Activated CD8-positive, alpha-beta memory T cell treated with anti-CD3 and anti-CD28 coated beads for 48 hours (primary cell): ENCODE measurements at regions not wholly inside any gene's neighbourhood (a gene's known extent, or its start where the extent isn't known, plus 50 kb on each side); places are given as distances from the start of the nearest gene placed in this dataset.

Experiments
- DNase-seq, 3 experiments: peaks; one replicate each; pipeline ENCODE4 v3.0.0-alpha.2; 2020; ENCODE audit warnings: low read depth in 2 of 3, low spot score in 2 of 3

- DNase-seq, result no peak
Measured at GRCh38 chr7:159269745-159270144, 125.1 kb upstream of the VIPR2 start.

GRCh38 chr7:159263430-159263829, 118.8 kb upstream of the VIPR2 start:
- DNase-seq, result no peak

- DNase-seq, result no peak
Measured at GRCh38 chr7:159253657-159254056, 109.0 kb upstream of the VIPR2 start.

- no peak for DNase-seq
Measured at GRCh38 chr7:159250471-159250870, 105.8 kb upstream of the VIPR2 start.

GRCh38 chr7:159249671-159250070, 105.0 kb upstream of the VIPR2 start:
- no peak for DNase-seq

GRCh38 chr7:159247910-159248309, 103.2 kb upstream of the VIPR2 start:
- DNase-seq, result no peak

- DNase-seq, result no peak
Measured at GRCh38 chr7:159246702-159247480, 102.2 kb upstream of the VIPR2 start.

- DNase-seq, result no peak
Measured at GRCh38 chr7:159240962-159241361, 96.3 kb upstream of the VIPR2 start.

GRCh38 chr7:159239028-159239427, 94.4 kb upstream of the VIPR2 start:
- DNase-seq, result no peak

- DNase-seq, result no peak
Measured at GRCh38 chr7:159238541-159238940, 93.9 kb upstream of the VIPR2 start.

GRCh38 chr7:159237022-159237653, 92.5 kb upstream of the VIPR2 start:
- no peak for DNase-seq

GRCh38 chr7:159231017-159231416, 86.3 kb upstream of the VIPR2 start:
- no peak for DNase-seq

- DNase-seq, result no peak
Measured at GRCh38 chr7:159229683-159230475, 85.2 kb upstream of the VIPR2 start.

- no peak for DNase-seq
Measured at GRCh38 chr7:159227433-159227832, 82.8 kb upstream of the VIPR2 start.

- no peak for DNase-seq
Measured at GRCh38 chr7:159226011-159226702, 81.5 kb upstream of the VIPR2 start.

GRCh38 chr7:159218607-159219006, 73.9 kb upstream of the VIPR2 start:
- DNase-seq, result no peak

GRCh38 chr7:159218170-159218569, 73.5 kb upstream of the VIPR2 start:
- DNase-seq, result no peak

GRCh38 chr7:159215076-159215475, 70.4 kb upstream of the VIPR2 start:
- DNase-seq, result no peak

- no peak for DNase-seq
Measured at GRCh38 chr7:159213253-159213652, 68.6 kb upstream of the VIPR2 start.

GRCh38 chr7:159212226-159212625, 67.6 kb upstream of the VIPR2 start:
- no peak for DNase-seq

- DNase-seq, result no peak
Measured at GRCh38 chr7:159211540-159212182, 67.0 kb upstream of the VIPR2 start.
